ENCODE measurements at regions not wholly inside any gene's neighbourhood (a gene's known extent, or its start where the extent isn't known, plus 50 kb on each side); places are given as distances from the start of the nearest gene placed in this dataset.

DNA sequence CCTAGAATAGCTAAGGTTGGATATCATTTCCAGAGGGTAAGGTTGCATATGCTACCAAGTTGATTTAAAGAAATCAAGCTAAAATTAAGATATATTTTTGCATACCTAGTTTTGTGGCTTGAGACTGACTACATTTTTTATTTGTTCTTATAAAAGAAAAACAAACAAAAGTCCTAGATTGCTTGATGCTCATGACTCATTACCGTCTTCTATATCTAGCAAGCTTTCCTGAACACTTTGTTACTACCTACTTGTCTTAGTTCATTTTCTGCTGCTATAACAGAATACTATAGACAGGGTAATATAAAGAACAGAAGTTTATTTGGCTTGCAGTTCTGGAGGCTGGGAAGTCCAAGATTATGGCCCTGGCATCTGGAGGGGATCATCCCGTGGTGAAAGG is 152.1 kb upstream of the THRB start:
- DNase-seq: no peak

DNA sequence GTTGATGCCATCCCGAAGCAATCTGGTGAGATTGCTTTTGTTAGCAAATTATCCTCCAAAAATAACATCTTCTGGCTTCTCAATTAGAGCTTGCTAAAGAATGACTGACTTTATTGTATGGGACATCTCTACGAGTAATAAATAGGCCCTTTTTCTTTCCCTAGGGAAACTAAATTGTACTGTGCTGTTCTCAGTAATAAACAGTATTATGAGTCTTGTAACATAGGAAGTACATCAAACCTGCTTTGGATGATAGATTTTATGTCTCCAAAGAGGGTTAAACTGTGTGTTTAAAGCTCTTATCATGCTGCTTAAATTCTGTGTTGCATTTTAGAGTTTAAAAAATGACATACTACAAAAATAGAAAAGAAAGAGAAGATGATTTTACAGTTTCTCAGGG is 153.4 kb upstream of the THRB start:
- DNase-seq: no peak

DNA sequence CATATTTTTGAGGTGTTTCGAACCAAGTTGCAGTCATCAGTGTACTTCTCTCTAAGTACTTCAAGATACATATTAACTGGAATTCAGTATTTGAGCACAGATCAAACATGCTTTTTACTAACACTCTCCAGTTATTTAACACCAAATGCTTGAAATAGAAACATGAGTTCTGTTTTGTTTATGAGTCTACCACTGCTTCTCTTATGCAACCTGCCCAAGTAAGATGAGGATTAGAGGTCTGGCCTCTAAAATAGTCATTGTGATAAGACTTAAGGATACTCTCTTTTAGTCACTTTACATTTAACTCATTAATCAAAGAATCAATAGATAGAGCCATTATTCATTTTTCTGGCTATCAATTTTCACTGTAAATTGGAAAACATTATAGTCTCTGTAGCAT is 156.2 kb upstream of the THRB start:
- no peak for DNase-seq

DNA sequence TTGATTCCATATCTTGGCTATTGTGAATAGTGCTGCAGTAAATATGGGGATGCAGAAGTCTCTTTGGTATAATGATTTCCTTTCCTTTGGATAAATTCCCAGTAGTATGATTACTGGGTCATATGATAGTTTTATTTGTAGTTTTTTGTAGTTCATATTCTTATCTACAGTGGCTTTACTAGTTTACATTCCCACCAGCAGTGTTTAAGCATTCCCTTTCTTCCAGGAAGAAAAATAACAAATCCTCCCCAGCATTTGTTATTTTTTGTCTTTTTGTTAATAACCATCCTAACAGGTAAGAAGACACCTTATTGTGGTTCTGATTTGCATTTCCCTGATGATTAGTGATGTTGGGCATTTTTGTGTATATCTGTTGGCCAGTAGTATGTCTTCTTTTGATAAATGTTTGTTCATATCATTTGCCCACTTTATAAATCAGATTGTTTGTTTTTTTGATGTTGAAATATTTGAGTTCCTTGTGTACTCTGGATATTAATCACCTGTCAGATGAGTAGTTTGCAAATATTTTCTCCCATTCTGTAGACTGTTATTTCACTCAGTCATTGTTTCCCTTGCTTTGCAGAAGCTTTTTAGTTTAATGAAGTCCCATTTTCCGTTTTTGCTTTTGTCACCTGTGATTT is 163.3 kb upstream of the THRB start:
- DNase-seq: no peak

DNA sequence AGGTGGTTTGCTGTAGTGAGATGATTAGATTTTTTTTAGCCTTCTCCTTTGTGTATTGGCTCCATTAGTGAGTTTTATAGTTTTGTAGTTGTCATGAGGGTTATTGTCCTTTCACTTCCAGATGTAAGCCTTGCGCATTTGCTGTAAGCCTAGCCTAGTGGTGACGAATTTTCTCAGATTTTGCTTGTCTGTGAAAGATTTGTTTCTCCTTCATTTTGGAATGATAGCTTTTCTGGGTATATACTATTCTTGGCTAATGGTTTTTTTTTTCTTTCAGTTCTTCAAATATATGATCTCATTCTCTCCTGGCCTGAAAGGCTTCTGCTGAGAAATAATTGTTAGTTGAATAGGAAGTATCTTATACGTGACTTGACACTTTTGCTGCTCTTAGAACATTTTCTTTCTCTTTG is 166.5 kb upstream of the THRB start:
- no peak for DNase-seq

DNA sequence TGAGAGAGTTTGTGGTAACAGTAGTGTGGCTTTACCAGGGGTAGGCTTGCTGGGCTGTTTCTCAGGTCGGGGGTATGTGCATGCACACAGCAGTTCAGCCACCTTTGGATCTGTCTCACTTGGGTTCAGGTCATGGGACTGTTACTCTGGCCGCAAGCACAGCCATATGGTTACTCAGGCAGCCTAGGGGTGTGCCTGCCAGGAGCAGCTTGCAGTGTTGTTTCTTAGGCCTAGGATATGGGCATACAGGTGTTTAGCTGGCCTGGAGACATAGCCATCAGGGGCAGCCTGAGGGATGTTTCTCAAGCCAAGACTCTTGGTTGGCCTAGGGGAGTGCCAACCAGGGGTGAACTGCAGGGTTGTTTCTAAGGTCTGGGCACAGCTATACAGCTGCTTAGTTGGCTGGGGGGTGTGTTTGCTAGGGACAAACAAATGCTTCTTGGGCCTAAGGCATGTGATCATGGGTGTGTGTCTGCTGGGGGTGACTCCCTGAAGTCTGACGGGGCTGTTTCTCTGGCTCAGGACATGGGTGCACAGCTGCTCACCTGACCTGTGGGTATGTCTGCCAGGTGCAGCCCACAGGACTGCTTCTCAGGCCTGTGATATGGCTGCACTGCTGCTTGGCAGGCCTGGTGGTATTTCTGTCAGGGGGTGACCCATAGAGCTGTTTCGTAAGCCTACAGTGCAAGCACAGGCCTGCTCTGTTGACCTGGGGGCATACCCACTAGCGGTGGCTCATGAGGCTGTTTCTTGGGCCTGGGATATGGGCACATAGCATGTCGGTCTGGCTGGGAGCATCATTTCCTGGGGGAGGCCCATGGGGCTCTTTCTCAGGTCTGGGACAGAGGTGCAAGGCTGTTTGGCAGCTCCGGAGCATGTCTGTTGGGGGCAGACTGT is 168.0 kb upstream of the THRB start:
- DNase-seq: no peak

DNA sequence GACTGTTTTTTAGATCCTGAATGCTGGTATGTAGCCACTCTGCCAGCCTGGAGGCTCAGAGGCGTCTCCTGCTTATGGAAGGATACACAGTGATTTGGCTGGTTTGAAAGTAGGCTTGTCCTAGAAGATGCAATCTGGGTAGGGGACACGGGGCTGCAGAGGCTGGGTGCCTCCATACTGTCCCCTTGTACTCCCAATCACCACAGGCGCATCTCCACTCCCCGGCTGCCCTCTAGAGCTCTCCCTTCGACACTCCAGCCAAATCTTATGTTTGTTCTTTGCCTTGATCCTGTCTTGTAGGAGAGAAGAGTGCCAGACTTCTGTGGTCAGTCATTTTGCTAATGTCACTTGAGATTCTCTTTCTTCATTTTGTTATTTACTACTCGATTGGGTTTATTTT is 168.8 kb upstream of the THRB start:
- no peak for DNase-seq

DNA sequence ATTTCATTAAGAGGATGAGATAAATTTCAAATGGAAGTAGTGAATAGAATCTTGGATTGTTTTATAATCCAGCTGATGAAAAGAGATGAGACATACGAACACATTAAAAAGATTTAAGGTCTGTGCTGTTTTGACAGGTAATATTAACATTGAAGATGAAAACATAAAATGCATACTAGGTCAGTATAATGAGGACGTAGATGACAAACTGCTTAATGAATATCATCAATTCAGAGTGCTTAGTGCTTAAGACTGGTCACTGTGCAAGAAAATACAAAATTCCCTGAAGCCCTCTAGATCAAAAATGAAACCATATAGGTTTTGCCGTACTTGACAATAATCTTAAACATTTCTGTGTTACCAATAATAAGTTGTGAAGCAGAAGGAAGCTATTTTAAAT is 173.4 kb upstream of the THRB start:
- DNase-seq: no peak

DNA sequence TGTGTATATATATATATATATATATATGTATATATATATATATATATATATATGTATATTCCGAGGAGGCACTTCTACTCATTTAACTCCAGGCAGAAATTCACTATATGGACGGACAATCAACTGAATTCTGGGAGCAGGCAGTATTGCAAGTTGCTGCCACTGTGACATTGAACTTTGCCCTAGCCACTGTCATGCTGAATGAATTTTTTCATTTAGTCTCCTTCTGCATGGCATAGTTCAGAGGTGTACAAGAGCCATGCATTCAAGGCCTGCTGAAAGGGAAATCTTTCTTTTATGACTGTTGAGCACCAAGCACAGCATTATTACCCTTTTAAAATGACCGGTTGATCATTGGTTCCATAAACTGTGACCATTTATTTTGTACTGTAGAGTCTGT is 176.2 kb upstream of the THRB start:
- no peak for DNase-seq

DNA sequence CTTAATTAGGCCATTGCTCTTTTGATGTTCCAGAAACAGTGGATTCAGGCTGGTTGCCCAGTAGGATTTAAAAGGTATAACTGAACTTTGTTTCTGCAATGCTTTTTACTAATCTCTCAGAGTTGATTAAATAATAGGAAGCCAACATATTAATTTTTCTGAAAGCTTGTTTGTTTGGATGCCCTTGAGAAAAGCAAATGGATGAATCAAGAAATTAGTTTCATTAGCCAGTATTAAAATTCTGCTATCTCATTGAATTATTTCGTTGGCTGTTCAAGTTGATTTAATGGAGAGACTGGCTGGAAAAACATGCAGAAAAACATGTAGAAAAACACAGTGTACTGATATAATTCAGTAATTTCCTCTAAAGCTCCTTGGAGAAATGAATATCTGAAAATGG is 178.9 kb upstream of the THRB start:
- no peak for DNase-seq

DNA sequence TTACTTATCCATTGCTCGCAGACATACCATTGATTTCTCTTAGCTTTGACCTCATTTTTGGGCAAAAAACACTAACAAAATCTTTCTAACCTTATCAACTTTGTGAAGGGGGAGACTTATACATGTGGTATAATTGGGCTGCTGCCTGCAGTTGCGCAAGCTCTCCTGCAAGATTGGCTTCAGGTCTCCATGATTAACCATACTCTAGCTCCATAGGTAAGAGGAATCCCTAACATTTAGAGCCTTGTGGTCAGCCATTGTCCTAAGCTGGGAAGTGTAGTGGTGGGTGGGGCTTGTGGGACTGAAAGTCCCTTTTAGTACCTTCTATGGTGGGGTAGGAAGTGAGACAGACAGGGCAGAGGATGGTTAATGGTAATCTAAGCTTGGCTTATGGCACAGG is 179.6 kb upstream of the THRB start:
- no peak for DNase-seq

DNA sequence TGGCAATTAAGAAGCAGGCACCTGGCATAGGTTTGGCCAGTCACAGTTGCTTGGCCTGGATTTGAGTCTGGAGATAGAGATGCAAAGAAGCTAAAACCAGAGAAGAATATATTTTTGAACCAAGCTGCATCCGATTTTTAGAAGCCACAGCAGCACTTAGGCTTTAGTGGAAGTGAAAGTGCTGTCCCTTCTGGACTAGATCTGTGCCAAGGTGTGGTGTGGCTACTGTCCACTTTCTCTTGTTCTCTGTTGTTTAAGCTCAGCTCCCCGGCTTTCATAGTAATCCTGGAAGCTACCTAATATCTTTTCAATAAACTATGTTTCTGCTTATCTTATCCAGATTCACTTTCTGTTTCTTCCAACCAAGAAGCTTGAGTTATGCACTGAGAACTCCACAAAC is 183.4 kb upstream of the THRB start:
- DNase-seq: no peak

DNA sequence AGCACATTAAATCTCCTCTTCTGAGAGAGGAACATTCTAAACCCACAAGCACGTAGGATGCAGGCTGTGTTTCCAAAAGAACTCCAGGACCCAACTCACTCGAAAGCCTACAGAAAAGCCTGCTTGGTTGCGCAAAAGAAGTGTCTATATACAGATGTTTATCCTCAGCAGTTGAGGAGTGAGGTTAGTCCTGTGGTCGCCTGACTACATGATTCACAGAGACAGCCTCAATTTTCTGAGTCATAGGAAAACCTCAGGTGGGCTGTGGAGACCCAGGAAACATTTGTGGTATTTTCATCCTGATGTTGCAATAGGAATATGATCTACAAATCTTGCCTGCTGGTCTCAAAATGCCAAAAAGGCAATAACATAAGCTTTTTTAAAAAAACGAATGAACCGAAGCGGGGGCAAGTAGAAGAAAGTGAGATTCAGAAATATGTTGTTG is 183.8 kb upstream of the THRB start:
- no peak for DNase-seq

DNA sequence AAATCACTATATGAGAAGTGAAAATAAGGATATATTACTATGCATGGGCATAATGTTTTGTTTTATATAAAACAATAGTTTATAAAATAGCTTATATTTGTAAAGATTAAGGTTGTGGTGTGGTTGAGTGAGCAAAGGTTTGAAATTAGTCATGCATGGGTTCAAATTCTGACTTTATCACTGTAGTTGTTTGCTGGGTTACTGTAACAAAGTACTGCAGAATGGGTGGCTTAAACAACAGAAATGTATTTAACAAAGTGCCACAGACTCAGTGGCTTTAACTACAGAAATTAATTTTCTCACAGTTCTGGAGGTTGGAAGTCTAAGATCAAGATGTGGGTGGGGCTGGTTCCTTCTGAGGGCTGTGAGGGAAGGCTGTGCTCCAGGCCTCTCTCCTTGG is 184.8 kb upstream of the THRB start:
- DNase-seq: no peak

DNA sequence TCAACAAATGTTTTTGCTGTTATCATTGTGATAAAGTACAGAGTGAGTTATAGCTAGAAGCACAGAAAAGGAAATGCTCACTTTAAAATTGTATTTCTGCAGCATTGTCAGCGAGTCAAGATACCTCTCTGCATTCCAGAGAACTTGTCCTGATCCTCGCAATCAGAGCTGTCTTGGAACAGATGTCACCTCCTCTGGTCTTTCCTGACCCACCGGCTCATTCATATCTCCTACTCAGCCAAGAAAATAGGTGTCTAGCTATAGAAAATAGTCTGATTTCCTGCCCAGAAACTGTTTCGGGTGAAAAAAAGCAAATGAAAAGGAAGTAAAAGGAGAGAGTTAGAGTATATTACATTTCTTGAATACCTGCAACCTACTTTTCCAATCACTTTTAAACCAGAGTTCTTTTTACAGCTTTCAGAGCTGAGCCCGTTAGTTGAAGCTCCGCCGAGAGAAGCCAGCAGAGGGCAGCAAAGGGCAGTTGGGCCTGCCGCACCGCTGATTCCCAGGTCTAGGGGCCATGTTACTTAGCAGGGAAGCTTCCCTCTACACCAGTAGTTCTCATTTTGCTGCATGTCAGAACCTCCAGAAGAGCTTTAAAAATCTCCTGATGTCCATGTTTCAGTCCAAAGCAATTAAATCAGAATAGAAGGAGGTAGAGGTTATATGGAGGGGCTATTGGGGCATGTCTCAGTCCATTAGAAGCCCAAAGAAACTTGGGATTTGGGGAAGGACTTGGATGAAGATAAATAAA is 185.7 kb upstream of the THRB start:
- no peak for DNase-seq

DNA sequence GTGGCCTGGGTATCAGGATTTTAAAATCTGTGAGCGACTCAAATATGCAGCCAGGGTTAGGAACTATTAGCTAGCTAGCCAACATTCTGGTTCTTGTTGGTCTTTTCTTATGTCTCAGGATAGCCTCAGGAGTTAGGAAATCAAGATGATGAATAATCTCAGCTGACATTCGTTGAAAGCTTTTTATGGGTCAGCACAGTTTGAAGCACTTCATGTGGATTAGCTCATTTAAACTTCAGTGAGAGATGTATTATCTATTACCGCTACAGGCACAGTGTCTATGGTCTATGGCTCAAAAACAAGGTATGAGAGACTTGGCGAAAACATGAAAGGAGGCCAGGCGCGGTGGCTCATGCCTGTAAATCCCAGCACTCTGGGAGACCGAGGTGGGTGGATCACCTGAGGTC is 187.5 kb upstream of the THRB start:
- no peak for DNase-seq

DNA sequence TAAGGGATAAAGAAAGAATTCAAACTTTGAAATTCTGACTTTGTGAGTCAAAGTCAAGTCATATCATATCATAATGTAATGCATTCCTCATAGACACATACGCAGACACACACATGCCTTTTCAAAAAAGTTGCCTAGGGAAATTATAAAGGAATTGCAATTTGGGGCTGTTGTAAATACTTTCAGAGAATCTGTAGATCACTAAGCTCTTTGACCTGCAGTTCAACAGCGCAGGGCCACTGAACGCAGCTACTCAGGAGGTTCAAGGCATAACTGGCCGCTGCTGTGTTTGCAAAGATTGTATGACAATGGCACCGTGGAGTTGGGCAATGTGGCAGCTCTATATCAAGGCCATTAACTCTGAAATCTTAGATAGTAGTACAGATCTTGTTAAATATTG is 188.4 kb upstream of the THRB start:
- no peak for DNase-seq

DNA sequence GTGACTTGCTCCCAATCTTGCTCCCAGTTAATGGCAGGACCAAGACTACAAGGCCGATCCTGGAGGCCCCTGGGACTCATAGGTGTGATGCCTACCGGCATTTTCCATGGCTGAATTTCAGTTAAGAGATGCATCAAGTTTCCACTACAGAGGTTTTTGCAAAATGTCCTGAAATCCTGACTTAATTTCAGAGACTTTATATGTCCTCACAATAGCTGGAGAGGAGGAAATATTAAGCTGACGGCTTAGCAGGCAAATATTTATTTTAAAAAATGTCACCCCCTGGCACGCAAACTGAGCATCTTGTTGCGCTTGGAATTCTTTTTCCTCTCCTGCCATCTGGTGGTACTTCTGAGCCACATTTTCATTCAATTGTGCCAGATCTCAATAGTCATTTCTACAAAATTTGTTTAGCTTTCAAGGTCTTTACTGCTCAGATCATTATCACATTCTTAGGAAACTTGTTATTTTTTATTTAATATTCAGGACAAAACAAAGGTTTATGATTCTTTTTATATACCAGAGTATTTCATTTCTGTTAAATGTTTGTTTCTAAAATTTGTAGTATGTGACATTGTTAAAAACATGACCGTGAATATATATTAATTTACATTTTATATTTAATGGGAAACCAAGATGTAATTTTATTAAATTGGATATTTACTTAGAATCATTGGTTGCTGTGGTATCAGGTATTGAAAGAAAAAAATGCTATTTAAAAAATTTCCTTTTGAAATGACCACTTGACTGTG is 189.2 kb upstream of the THRB start:
- no peak for DNase-seq

DNA sequence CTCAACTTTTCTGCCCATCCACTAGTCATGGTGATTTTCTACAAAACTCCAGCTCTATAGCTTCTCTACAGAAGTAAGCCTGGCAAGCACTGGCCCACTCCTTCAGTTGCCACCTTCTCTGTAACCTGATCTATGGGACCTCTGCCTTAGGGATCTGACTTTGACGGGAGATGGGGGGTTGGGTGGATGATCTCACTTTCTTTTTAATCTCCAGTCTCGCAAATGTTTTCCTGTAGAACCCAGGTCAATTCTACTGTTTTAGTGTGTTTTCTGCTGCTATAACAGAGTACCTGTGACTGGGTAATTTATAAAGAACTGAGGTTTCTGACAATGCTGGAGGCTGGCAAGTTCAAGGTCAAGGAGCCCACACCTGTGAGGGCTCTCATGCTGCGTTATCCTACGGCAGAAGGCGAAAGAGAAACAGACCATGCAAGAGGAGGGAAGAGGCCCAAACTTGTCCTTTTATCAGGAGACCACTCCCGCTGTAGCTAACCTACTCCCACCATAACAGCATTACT is 189.9 kb upstream of the THRB start:
- DNase-seq: no peak

DNA sequence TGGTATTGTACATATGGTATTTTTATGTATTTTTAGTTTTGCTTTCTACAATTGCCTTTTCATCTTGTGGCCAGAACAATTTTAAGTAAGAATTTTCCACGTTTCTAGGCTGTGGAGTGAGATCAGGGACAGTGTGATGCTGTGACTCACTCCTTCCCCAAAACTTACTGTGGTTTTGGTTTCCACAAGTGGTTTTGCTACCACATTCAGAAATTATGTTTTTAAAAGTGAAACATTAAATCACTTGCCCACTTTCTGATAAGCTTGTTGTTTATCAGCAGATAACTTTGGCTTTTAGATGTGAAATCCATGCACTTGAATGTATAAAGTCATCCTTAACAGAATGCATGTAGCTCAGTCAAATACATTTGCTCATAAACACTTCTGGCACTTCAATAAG is 192.2 kb upstream of the THRB start:
- no peak for DNase-seq

DNA sequence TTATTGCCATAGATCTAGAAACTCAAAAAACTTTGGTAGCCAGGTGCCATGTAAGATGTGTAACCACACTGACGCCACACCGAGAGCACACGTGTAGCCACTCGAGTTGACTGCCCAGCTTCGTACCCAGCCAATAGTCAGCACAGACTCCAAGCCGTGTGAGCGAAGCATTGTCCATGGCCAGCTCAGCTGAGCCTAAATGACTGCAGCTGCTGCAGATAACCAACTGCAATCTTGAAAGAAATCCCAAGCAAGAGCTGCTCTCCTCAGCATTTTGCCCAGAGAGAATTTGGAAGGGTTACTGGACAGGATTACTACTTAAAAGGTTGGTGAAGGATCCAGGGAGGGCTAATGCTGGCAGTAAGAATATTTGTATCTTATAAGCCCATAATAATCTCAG is 193.0 kb upstream of the THRB start:
- no peak for DNase-seq

DNA sequence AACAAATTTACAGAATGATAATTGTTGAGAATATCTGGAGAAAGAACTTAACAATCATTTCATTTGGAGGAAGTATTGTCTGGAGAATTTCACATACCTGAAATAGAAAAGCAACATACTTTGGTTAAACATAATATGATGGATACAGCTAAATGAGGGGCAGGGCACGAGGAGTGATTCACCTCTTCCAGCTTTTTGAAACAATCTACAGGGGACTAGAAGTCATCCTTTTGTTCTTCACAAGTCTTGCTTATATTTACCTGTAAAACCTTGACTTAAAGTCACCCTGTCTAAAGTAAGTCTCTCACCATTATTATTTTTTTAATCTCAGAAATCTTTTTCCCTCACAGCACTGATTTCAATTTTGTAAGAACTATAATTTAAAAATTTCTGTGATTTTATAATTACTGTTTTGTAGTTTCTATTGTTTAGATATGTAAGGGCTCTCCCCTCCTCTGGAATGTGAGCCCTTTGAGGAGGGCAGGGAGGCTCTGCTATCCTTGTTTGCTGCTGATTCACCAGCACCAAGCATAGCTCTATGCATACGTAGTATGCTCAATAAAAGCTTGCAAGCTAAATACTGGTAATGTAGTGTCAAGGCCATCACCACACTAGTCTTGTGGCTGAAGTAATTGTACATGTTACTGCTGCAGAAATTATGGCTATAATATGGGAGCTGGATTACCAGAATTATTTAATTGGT is 193.9 kb upstream of the THRB start:
- no peak for DNase-seq
